ENCODE measurements at regions not wholly inside any gene's neighbourhood (a gene's known extent, or its start where the extent isn't known, plus 50 kb on each side); places are given as distances from the start of the nearest gene placed in this dataset.

DNA sequence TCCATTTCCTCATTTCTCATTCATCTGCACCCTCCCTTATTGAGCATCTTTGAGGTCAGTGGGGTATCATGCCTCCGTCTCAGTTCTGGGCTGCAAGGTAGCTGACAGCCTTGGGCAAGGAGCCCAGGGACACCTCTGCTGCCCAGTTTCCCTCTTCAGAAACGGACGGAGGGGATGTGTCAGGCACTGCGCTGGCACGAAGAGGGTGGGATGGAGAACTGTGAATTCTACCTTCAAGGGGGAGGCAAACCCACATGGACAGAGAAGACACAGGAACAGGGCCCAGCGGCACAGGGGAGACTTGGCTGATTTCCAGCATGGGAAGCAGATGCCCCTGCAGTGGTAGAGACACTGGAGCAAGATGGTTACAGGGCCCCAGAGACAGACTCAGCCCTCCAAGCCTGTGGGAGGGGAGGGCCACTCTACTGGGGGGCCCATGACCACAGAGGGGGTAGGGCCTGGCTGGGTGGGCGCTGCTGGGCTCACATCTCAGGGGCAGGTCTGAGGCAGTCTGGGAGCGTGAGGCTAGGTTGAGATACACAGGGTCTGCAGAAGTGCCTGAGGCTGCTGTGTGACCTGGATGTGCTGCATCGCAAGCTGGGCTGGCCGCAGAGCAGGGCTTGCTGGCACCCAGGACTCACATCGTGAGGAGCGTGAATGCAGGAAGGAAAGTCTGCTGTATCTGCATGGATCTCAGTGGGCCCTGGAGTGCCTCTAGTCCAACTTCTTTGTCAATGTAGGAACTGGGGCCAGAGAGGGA, 92.3 kb downstream of the HS1BP3 start:
- H3K18ac ChIP-seq (ENCODE audit: low read depth, low read length), result no peak overlapping the region
- WGBS, 2 experiments (ENCODE audit: extremely low coverage in 2 of 2, insufficient read length in 1 of 2), result 96% methylated on average over 5 of the region's 12 CpGs; no CpG with 5 or more reads in 1 of the 2 experiments
- H4K5ac ChIP-seq (ENCODE audit: low read depth, low read length), result no peak overlapping the region
- peaks cover 16% of the 10 kb centered on the region for H3K4me1 ChIP-seq (ENCODE audit: control insufficient read depth, insufficient read depth, low read length)
- dilution Hi-C loops (cut with HindIII; ENCODE audit: low sequenced_read_pairs, unreplicated experiment) (no loop called here), intact Hi-C loops (cut with micrococcal nuclease) (no loop called here), in situ Hi-C loops (cut with MboI; ENCODE audit: low sequenced_read_pairs) (no loop called here)
- ChIA-PET CTCF (no interaction called here), POLR2A (ENCODE audit: unreplicated experiment) (no interaction called here)
- H2AK5ac ChIP-seq (ENCODE audit: low read depth, low read length), result no peak overlapping the region; the same call in 1 of the 2 replicates
- no peak overlapping the region for H3K27ac ChIP-seq (ENCODE audit: insufficient read depth, low read length)
- H2BK20ac ChIP-seq (ENCODE audit: low read depth, low read length), result no peak overlapping the region
- H2BK120ac ChIP-seq (ENCODE audit: low read depth, low read length), result no peak overlapping the region
- H3K79me1 ChIP-seq (ENCODE audit: low read depth in 1 of 2, low read length in 2 of 2), result no peaks in the 10 kb centered on the region
- no peaks in the 10 kb centered on the region for H3K36me3 ChIP-seq (ENCODE audit: control insufficient read depth, insufficient read depth, low read length)
- H3K27me3 ChIP-seq (ENCODE audit: control insufficient read depth, insufficient read depth, low read length), result no peaks in the 10 kb centered on the region
- no peak overlapping the region for H3K14ac ChIP-seq (replicated peaks; ENCODE audit: low read depth, low read length)
- H2AFZ ChIP-seq (replicated peaks; ENCODE audit: low read length, poor library complexity), result peak overlapping the region; percentile 16
- H4K91ac ChIP-seq (ENCODE audit: insufficient read depth, low read depth, low read length), result no peak overlapping the region
- TF ChIP-seq RFX5 (IDR thresholded peaks at IDR 0.05; ENCODE audit: low read depth, low read length), result no peak
- no peak for TF ChIP-seq NFE2L2 (IDR thresholded peaks at IDR 0.05; ENCODE audit: low read depth, low read length)
- TF ChIP-seq CEBPB (IDR thresholded peaks at IDR 0.05; ENCODE audit: low read depth, low read length), result no peak
- H3K4ac ChIP-seq (ENCODE audit: low read depth, low read length), result no peak overlapping the region
- ATAC-seq (ENCODE audit: low read depth) (no peak), DNase-seq (no peak)
- no TSS peak for BruUV-seq (replicated peaks)
- no peak overlapping the region for H3K4me3 ChIP-seq (ENCODE audit: insufficient read depth, low read depth, low read length)
- no peak overlapping the region for H3K56ac ChIP-seq (ENCODE audit: extremely low read depth, insufficient read depth, low read length)
- no peak overlapping the region for H3K9ac ChIP-seq (ENCODE audit: low read depth, low read length)
- no peak overlapping the region for H2BK5ac ChIP-seq (ENCODE audit: low read depth, low read length, poor library complexity, severe bottlenecking)
- H2AK9ac ChIP-seq (replicated peaks; ENCODE audit: low read depth, low read length, poor library complexity), result no peak overlapping the region
- no peak overlapping the region for H3K4me2 ChIP-seq (ENCODE audit: low read depth, low read length)
- peaks cover 13% of the 10 kb centered on the region for H3K9me1 ChIP-seq (ENCODE audit: insufficient read depth, low read length)
- no peaks in the 10 kb centered on the region; the same call in 1 of the 2 replicates for H4K20me1 ChIP-seq (ENCODE audit: insufficient read depth, low read length)
- no peaks in the 10 kb centered on the region for H3K9me3 ChIP-seq (ENCODE audit: control insufficient read depth, insufficient read depth, low read length)
- no peak overlapping the region for H4K8ac ChIP-seq (ENCODE audit: low read depth in 2 of 2, low read length in 2 of 2)
- no peak overlapping the region for H3K23ac ChIP-seq (ENCODE audit: low read depth, low read length)
- H2BK15ac ChIP-seq (ENCODE audit: low read depth, low read length), result no peak overlapping the region
